ENCODE measurements at regions not wholly inside any gene's neighbourhood (a gene's known extent, or its start where the extent isn't known, plus 50 kb on each side); places are given as distances from the start of the nearest gene placed in this dataset.

DNA sequence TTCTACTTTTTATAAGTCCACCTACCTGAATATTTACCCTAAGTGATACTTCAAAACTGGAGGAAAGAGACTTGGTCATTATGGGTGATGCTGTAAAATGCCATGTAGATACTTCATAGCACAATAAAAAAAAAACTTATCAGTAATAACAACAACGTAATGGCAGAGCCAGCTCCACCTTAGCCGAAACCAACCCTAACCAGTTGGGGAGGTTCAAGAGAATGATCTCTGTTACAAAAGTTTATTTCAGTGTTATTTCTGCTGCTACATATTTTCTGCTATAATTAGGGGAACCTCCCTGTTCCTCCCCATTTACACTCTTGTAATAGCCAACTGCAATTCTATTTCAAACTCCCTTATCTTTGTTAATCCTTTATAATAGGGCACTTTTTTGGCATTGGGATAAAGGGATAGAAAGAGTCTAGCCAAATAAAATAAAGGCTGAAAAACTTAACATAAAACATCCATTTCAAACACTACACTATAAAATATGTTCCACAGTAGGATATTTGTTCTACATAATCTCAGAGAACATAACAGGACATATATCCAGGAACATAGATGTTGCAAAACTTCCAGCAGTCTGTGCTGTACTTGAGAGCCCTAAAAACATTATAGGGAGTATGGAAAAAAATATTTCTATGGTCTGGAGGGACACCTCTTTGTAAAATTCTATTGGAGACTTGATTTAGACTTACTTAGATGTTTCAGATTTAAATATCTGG is 138.7 kb upstream of the POF1B start:
- Histone ChIP-seq H3K9me3 (no peaks in the 10 kb centered on the region), H3K27ac (no peak overlapping the region), H3K27me3 (no peaks in the 10 kb centered on the region), H3K36me3 (no peaks in the 10 kb centered on the region), H3K4me1 (no peaks in the 10 kb centered on the region), H3K4me3 (no peak overlapping the region)
- TF ChIP-seq, protein P1, sequence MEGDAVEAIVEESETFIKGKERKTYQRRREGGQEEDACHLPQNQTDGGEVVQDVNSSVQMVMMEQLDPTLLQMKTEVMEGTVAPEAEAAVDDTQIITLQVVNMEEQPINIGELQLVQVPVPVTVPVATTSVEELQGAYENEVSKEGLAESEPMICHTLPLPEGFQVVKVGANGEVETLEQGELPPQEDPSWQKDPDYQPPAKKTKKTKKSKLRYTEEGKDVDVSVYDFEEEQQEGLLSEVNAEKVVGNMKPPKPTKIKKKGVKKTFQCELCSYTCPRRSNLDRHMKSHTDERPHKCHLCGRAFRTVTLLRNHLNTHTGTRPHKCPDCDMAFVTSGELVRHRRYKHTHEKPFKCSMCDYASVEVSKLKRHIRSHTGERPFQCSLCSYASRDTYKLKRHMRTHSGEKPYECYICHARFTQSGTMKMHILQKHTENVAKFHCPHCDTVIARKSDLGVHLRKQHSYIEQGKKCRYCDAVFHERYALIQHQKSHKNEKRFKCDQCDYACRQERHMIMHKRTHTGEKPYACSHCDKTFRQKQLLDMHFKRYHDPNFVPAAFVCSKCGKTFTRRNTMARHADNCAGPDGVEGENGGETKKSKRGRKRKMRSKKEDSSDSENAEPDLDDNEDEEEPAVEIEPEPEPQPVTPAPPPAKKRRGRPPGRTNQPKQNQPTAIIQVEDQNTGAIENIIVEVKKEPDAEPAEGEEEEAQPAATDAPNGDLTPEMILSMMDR (IDR thresholded peaks at IDR 0.05) = no peak
- DNase-seq (ENCODE audit: low spot score) = no peak

- H3K4me1 ChIP-seq = no peaks in the 10 kb centered on the region
- no peaks in the 10 kb centered on the region for H3K27me3 ChIP-seq
- H3K4me3 ChIP-seq = no peak overlapping the region
- H3K9me3 ChIP-seq = no peaks in the 10 kb centered on the region
- TF ChIP-seq, protein P1 (IDR thresholded peaks at IDR 0.05) = no peak
- DNase-seq (ENCODE audit: low spot score) = no peak
- no peaks in the 10 kb centered on the region for H3K36me3 ChIP-seq
- H3K27ac ChIP-seq = no peak overlapping the region
Measured at GRCh38 chrX:85516131-85516530, 136.7 kb upstream of the POF1B start.

DNA sequence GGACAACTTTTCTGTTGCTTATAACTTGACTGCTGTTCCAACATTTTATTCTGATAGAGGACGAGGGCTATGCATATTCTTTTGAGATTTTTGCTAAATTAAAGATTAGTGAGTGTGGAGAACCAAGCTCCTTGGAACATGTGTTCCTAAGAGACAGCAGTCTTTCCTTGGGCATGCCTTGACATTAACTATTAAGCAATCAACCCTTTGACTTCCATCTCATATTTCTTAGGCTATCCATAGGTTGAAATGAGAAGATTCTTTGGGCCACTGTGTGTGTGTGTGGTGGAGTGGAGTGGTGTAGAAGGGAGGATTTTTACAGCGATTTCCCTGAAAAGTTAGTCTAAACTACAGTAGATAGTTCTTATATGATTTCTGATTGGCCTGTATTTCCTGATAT is 127.4 kb upstream of the POF1B start:
- Histone ChIP-seq H3K4me1 (no peaks in the 10 kb centered on the region), H3K36me3 (no peaks in the 10 kb centered on the region), H3K4me3 (no peak overlapping the region), H3K9me3 (no peaks in the 10 kb centered on the region), H3K27ac (no peak overlapping the region), H3K27me3 (no peaks in the 10 kb centered on the region)
- TF ChIP-seq, protein P1 (IDR thresholded peaks at IDR 0.05) = no peak
- no peak for DNase-seq (ENCODE audit: low spot score)

GRCh38 chrX:85505801-85506200 is 126.3 kb upstream of the POF1B start:
- DNase-seq (ENCODE audit: low spot score) = no peak
- H3K9me3 ChIP-seq = no peaks in the 10 kb centered on the region
- H3K4me3 ChIP-seq = no peak overlapping the region
- TF ChIP-seq, protein P1 (IDR thresholded peaks at IDR 0.05) = no peak
- H3K27me3 ChIP-seq = no peaks in the 10 kb centered on the region
- no peaks in the 10 kb centered on the region for H3K36me3 ChIP-seq
- H3K27ac ChIP-seq = no peak overlapping the region
- no peaks in the 10 kb centered on the region for H3K4me1 ChIP-seq

DNA sequence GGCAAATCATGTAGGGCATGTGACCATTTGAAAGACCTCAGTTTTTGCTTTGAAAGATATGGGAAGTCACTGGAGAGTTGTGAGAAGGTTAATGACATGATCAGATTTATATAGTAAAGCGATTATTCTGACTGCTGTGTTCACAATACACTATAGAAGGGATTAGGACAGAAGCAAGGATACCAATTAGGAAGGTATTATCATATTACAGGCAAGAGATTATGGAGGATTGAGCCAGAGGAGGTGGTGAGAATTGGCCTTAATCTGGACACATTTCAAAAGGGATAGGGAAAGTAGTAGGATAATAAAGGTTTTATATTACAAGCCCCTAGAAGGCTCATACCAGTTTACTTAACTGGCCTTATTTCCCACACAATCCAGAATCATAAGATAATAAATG is 124.9 kb upstream of the POF1B start:
- no peak overlapping the region for H3K4me3 ChIP-seq
- H3K36me3 ChIP-seq = no peaks in the 10 kb centered on the region
- no peak overlapping the region for H3K27ac ChIP-seq
- H3K27me3 ChIP-seq = no peaks in the 10 kb centered on the region
- no peaks in the 10 kb centered on the region for H3K4me1 ChIP-seq
- H3K9me3 ChIP-seq = no peaks in the 10 kb centered on the region
- TF ChIP-seq, protein P1 (IDR thresholded peaks at IDR 0.05) = no peak
- DNase-seq (ENCODE audit: low spot score) = no peak
